Activated CD8-positive, alpha-beta memory T cell treated with anti-CD3 and anti-CD28 coated beads for 24 hours (primary cell): ENCODE measurements at regions not wholly inside any gene's neighbourhood (a gene's known extent, or its start where the extent isn't known, plus 50 kb on each side); places are given as distances from the start of the nearest gene placed in this dataset.
"Not testable (repeated sequence)": the region's sequence is repeated elsewhere in the genome, so short reads cannot be mapped to it uniquely, and the experiment has no call there.

Experiments
- DNase-seq: peaks from one replicate; pipeline ENCODE4 v3.0.0-alpha.2; 2020

DNA sequence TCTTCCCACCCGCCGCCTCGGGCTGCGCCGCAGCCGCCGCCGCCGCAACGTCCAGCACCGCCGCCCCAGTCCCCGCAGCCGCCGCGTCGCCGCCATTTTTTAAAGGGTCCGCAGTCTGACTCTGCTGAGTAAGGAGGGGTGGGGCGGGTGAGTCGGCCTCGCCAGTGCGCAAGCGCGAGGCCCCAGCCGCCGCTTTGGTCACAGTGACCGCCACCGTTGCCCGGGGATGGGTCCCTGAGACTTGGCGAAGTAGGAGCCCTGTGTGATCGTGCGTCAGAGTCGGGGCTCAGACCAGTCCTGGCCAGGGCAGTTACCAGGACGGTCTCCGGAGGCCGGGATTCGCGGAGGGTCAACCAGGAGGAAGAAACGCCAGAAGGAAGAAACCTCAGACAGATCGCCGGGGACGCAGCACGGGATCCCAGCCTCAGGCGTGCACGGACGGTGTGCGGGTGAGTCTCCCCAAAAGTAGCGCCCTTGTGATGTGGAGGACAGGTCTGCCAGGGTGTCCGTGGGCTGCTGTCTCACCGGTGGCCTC is 1414.2 kb upstream of the PCDH10 start:
- DNase-seq, result peak; percentile 65

DNA sequence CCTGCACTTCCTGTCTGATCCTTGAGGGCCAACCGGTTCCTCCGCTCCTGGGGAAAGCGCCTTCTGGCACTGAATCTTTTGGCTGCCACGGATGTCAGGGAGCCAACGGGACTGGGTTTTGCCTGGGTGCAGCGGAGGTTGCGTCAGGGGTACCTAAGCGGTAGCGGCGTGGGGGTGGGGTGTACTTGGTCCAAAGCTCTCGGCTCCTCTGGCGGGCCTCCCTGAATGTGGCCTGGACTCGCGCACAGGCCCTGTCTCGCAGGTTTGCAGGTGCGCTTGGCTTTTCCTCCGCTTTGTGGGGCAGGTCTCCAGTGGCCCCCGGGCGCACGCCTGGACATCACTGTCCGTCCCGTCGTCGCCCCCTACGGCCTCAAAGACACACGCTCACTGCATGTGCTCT is 1410.1 kb upstream of the PCDH10 start:
- DNase-seq, result not testable (repeated sequence)

DNA sequence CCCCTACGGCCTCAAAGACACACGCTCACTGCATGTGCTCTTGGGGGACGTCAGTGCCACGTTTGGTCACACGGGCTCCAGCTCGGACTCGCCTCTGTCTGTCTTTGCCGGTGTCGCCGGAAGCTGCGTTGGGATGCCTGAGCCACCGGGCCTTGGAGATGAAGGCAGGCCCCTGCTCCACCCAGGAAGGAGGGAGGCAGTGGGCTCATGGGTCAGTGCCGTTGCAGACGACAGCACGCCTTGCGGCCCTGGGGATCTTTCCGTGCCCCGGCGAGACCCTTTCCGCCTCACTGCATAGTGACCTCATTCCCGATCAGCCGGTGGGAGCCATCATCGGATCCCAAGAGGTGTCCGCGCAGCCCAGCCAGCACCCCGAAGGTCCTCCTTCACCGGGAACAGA is 1407.3 kb upstream of the PCDH10 start:
- DNase-seq, result not testable (repeated sequence)

DNA sequence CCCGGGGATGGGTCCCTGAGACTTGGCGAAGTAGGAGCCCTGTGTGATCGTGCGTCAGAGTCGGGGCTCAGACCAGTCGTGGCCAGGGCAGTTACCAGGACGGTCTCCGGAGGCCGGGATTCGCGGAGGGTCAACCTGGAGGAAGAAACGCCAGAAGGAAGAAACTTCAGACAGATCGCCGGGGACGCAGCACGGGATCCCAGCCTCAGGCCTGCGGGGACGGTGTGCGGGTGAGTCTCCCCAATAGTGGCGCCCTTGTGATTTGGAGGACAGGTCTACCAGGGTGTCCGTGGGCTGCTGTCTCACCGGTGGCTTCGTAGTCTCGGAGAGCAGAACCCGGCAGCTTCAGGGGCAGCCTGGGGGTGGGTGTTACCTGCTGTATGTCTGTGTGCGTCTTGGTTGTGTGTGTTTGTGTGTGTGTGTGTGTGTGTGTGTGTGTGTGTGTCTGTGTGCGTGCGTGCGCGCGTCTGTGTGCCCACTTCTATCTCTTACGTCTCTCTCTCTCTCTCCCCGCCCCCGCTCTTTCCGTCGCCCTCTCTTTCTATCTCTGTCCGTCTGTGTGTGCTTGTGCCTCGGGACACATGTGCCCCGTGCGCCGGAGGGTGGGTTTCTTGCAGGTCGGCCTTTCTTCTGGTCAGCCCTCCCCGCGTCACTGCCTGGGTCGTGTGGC is 1406.4 kb upstream of the PCDH10 start:
- DNase-seq, result peak; percentile 67

DNA sequence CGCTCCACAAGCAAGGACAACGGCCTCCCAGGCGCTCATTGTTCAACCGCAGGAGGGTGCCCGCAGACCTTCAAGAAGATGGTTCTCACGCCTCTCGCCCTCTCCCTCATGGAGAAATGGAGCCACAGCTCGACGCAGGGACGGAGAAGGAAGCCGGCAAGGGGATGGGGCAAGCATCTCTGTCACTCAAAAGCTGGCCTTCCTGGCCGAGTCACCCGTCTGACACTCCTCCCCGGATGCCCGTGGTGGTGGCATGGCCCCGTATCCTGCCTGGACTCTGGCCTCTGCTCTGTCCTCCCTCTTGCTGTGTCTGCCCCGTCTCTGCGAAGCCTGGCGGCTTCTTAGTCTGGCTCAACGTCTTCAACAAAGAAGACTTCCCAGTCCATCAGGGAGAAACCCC is 1405.7 kb upstream of the PCDH10 start:
- DNase-seq, result not testable (repeated sequence)

DNA sequence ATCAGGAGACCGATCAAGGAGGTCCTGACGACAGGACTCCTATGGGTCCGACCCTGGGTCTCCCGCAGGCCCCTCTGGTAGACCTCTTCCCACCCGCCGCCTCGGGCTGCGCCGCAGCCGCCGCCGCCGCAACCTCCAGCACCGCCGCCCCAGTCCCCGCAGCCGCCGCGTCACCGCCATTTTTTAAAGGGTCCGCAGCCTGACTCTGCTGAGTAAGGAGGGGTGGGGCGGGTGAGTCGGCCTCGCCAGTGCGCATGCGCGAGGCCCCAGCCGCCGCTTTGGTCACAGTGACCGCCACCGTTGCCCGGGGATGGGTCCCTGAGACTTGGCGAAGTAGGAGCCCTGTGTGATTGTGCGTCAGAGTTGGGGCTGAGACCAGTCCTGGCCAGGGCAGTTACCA is 1401.9 kb upstream of the PCDH10 start:
- not testable (repeated sequence) for DNase-seq

DNA sequence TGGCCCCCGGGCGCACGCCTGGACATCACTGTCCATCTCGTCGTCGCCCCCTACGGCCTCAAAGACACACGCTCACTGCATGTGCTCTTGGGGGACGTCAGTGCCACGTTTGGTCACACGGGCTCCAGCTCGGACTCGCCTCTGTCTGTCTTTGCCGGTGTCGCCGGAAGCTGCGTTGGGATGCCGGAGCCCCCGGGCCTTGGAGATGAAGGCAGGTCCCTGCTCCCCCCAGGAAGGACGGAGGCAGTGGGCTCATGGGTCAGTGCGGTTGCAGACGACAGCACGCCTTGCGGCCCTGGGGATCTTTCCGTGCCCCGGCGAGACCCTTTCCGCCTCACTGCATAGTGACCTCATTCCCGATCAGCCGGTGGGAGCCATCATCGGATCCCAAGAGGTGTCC is 1399.9 kb upstream of the PCDH10 start:
- not testable (repeated sequence) for DNase-seq

DNA sequence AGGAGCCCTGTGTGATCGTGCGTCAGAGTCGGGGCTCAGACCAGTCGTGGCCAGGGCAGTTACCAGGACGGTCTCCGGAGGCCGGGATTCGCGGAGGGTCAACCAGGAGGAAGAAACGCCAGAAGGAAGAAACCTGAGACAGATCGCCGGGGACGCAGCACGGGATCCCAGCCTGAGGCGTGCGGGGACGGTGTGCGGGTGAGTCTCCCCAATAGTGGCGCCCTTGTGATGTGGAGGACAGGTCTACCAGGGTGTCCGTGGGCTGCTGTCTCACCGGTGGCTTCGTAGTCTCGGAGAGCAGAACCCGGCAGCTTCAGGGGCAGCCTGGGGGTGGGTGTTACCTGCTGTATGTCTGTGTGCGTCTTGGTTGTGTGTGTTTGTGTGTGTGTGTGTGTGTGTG is 1399.1 kb upstream of the PCDH10 start:
- DNase-seq, result not testable (repeated sequence)

DNA sequence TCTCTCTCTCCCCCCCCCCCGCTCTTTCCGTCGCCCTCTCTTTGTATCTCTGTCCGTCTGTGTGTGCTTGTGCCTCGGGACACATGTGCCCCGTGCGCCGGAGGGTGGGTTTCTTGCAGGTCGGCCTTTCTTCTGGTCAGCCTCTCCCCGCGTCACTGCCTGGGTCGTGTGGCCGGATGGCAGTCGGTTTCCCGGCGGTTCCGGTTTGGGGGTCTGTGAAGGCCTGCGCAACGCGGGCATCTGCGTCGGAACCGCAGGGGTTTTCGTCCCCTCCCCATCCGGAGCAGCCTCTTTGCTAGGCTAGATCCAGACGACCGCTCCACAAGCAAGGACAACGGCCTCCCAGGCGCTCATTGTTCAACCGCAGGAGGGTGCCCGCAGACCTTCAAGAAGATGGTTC is 1398.6 kb upstream of the PCDH10 start:
- DNase-seq, result not testable (repeated sequence)

DNA sequence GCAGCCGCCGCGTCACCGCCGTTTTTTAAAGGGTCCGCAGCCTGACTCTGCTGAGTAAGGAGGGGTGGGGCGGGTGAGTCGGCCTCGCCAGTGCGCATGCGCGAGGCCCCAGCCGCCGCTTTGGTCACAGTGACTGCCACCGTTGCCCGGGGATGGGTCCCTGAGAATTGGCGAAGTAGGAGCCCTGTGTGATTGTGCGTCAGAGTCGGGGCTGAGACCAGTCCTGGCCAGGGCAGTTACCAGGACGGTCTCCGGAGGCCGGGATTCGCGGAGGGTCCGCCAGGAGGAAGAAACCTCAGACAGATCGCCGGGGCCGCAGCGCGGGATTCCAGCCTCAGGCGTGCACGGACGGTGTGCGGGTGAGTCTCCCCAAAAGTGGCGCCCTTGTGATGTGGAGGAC is 1386.9 kb upstream of the PCDH10 start:
- not testable (repeated sequence) for DNase-seq

DNA sequence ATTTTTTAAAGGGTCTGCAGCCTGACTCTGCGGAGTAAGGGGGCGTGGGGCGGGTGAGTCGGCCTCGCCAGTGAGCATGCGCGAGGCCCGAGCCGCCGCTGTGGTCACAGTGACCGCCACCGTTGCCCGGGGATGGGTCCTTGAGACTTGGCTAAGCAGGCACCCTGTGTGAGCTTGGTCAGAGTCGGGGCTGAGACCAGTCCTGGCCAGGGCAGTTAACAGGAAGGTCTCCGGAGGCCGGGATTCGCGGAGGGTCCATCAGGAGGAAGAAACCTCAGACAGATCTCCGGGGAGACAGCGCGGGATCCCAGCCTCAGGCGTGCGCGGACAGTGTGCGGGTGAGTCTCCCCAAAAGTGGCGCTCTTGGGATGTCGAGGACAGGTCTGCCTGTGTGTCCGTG is 1384.4 kb upstream of the PCDH10 start:
- DNase-seq, result no peak

DNA sequence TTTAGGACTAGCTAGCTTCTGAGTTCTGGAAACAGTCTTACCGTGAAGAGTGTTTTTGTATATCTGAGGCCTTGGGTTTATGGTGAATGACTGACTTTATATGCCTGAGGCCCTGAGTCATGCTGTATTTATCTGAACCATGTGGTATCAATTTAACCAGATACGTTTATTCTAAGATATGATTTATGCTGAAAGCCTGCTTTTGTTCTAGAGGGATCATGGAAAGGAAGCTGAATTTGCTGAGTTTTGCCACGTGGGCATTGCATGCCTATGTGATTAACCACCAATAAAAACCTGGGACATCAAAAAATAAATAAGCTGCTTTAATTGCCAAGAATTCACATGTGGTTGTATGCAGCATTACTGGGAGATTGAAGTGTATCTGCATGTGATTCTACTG is 1374.7 kb upstream of the PCDH10 start:
- not testable (repeated sequence) for DNase-seq

DNA sequence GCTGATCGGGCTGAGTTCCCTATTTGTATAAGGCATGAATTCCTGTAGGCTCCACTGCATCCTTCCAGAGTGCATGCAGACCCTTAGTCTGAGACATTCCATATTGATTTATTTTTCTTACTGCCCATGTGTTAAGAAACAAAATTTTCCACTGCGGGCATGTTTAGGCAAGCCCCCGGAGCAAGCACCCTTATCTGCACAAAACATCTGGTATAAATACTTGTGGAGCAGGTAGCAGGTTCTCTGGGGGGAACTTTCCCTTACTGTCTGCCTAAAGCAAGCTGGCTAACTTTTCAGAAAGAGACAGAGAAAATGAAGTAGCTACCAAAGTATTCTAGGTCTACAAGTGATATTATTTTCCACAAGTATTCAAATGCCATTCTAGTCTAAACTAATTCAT is 1338.5 kb upstream of the PCDH10 start:
- not testable (repeated sequence) for DNase-seq
